ENCODE measurements at regions not wholly inside any gene's neighbourhood (a gene's known extent, or its start where the extent isn't known, plus 50 kb on each side); places are given as distances from the start of the nearest gene placed in this dataset.
"Not testable (repeated sequence)": the region's sequence is repeated elsewhere in the genome, so short reads cannot be mapped to it uniquely, and the experiment has no call there.

GRCh38 chr16:85274924-85275323 is 162.7 kb upstream of the CIBAR2 start:
- DNase-seq (ENCODE audit: low read depth, low spot score): no peak

- peak; percentile 84 for DNase-seq (ENCODE audit: low read depth, low spot score)
Observed at GRCh38 chr16:85275533-85276249, 163.4 kb upstream of the CIBAR2 start.

- DNase-seq (ENCODE audit: low read depth, low spot score): no peak
Observed at GRCh38 chr16:85276258-85276657, 164.0 kb upstream of the CIBAR2 start.

- DNase-seq (ENCODE audit: low read depth, low spot score): no peak
Observed at GRCh38 chr16:85276721-85277120, 164.4 kb upstream of the CIBAR2 start.

- no peak for DNase-seq (ENCODE audit: low read depth, low spot score)
Observed at GRCh38 chr16:85278839-85279238, 166.6 kb upstream of the CIBAR2 start.

GRCh38 chr16:85279402-85279801 is 167.1 kb upstream of the CIBAR2 start:
- no peak for DNase-seq (ENCODE audit: low read depth, low spot score)

- no peak for DNase-seq (ENCODE audit: low read depth, low spot score)
Observed at GRCh38 chr16:85279825-85280545, 167.7 kb upstream of the CIBAR2 start.

- DNase-seq (ENCODE audit: low read depth, low spot score): no peak
Observed at GRCh38 chr16:85281181-85281580, 168.9 kb upstream of the CIBAR2 start.

- DNase-seq (ENCODE audit: low read depth, low spot score): no peak
Observed at GRCh38 chr16:85282842-85283241, 170.6 kb upstream of the CIBAR2 start.

- no peak for DNase-seq (ENCODE audit: low read depth, low spot score)
Observed at GRCh38 chr16:85283305-85284050, 171.2 kb upstream of the CIBAR2 start.

- DNase-seq (ENCODE audit: low read depth, low spot score): peak; percentile 86
Observed at GRCh38 chr16:85284141-85284817, 172.0 kb upstream of the CIBAR2 start.

- DNase-seq (ENCODE audit: low read depth, low spot score): no peak
Observed at GRCh38 chr16:85285681-85286065, 173.4 kb upstream of the CIBAR2 start.

GRCh38 chr16:85286066-85286831 is 174.0 kb upstream of the CIBAR2 start:
- no peak for DNase-seq (ENCODE audit: low read depth, low spot score)

- peak; percentile 56 for DNase-seq (ENCODE audit: low read depth, low spot score)
Observed at GRCh38 chr16:85286951-85287814, 174.9 kb upstream of the CIBAR2 start.

- not testable (repeated sequence) for DNase-seq (ENCODE audit: low read depth, low spot score)
Observed at GRCh38 chr16:85287815-85288109, 175.5 kb upstream of the CIBAR2 start.

GRCh38 chr16:85288341-85288868 is 176.1 kb upstream of the CIBAR2 start:
- DNase-seq (ENCODE audit: low read depth, low spot score): no peak

GRCh38 chr16:85288869-85289660 is 176.8 kb upstream of the CIBAR2 start:
- no peak for DNase-seq (ENCODE audit: low read depth, low spot score)

GRCh38 chr16:85289760-85290625 is 177.7 kb upstream of the CIBAR2 start:
- DNase-seq (ENCODE audit: low read depth, low spot score): no peak
